ENCODE measurements at regions not wholly inside any gene's neighbourhood (a gene's known extent, or its start where the extent isn't known, plus 50 kb on each side); places are given as distances from the start of the nearest gene placed in this dataset.

DNA sequence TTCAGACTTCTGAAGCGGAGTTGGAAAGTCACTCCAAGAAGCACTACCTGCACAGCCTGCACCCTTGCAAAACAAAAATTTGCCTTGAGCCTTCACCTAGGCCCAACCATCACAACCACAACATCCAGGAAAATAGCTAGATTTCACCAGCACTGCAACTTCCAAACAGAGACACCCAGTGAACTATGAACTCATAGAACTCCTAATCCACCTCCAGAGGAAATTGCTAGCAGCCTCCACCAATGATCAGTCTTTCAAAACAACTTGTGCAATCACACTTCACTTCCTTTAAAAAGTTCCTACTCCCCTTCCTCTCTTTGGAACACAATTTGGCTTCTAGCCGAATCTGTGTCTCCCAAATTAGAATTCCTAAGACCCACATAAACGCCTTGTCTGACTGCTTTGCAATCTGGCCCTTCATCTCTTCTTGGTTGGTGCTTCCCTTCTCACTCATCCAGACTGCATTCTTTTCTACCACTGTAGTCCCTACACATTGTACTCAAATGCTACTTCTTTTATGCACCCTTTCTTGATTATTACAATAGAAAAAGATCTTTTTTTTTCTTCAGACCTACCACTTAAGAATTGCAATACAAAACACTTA lies 489.2 kb upstream of the ARGLU1 start:
- Histone ChIP-seq H3K27me3 (no peaks in the 10 kb centered on the region), H3K4me3 (replicated peaks in 1 of 3) (no peak overlapping the region), H3K36me3 (no peaks in the 10 kb centered on the region), H3K4me1 (no peaks in the 10 kb centered on the region), H3K27ac (no peak overlapping the region), H3K9me3 (no peaks in the 10 kb centered on the region)
- intact Hi-C loops (cut with DNase I), result no loop called here
- DNase-seq, result no peak
- 60 to 68% methylated on average over 3 of the region's 3 CpGs for WGBS, 2 donors
- no peak for TF ChIP-seq POLR2A (IDR thresholded peaks at IDR 0.05)
- TF ChIP-seq, protein P1, sequence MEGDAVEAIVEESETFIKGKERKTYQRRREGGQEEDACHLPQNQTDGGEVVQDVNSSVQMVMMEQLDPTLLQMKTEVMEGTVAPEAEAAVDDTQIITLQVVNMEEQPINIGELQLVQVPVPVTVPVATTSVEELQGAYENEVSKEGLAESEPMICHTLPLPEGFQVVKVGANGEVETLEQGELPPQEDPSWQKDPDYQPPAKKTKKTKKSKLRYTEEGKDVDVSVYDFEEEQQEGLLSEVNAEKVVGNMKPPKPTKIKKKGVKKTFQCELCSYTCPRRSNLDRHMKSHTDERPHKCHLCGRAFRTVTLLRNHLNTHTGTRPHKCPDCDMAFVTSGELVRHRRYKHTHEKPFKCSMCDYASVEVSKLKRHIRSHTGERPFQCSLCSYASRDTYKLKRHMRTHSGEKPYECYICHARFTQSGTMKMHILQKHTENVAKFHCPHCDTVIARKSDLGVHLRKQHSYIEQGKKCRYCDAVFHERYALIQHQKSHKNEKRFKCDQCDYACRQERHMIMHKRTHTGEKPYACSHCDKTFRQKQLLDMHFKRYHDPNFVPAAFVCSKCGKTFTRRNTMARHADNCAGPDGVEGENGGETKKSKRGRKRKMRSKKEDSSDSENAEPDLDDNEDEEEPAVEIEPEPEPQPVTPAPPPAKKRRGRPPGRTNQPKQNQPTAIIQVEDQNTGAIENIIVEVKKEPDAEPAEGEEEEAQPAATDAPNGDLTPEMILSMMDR (IDR thresholded peaks at IDR 0.05), result no peak

DNA sequence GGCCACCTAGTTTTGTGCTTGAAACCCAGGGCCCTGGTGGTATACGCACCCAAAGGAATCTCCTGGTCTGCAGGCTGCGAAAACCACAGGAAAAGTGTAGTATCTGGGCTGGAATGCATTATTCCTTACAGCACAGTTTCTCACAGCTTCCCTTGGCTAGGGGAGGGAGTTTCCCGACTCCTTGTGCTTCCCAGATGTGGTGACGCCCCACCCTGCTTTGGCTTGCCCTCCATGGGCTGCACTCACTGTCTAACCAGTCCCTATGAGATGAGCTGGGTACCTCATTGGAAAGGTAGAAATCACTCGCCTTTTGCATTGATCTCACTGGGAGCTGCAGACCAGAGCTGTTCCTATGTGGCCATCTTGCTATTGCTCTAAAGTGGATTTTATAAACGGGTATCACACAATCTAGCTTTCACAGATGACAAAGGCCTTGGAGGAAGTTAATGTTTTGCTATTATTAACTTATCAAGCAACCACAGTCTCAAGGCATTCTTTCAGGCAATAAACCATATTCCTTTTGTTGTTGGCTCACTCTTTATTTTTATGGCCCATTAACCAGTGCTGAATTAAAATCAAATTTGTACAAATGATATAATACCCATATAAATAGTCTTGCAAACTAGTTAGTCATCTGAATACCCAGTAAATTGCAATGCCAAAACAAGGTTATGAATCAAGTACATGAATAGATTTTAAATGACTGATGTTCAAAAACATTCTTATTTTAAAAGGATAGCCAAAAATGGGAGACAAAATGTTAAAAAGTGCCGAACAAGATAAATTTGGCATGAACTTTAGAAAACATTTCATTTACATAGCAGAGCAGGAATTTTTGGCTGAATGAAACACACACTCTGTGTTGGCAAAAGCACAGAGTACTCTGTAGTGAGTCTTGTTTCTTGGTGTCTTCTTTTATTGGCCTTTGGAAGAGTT lies 475.4 kb upstream of the ARGLU1 start:
- intact Hi-C loops (cut with DNase I), result no loop called here
- Histone ChIP-seq H3K9me3 (no peaks in the 10 kb centered on the region), H3K27ac (no peak overlapping the region), H3K4me3 (replicated peaks in 1 of 3) (no peak overlapping the region), H3K36me3 (no peaks in the 10 kb centered on the region), H3K4me1 (no peaks in the 10 kb centered on the region), H3K27me3 (no peaks in the 10 kb centered on the region)
- TF ChIP-seq, protein P1 (IDR thresholded peaks at IDR 0.05), result no peak
- no peak for TF ChIP-seq POLR2A (IDR thresholded peaks at IDR 0.05)
- 70 to 87% methylated on average over 5 to 7 of the region's 7 CpGs for WGBS, 2 donors
- no peak for DNase-seq

DNA sequence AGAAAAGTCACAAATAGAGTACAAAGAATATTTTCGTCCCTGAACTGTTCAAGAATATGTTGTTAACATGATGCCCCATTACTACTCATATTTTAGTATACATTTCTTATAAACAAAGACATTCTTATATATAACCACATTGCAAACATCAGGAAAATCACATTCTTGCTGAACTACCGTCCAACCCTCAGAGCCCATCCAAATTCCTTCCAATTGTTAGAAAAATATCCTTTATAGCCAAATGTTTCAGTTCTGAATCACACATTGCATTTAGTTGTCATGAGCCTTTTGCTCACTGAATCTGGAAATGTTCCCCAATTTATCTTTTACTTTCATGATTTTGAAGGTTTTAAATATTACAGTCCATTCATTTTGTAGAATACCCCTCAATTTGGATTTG lies 467.8 kb upstream of the ARGLU1 start:
- intact Hi-C loops (cut with DNase I), result no loop called here
- H3K4me3 ChIP-seq (replicated peaks in 1 of 3), result no peak overlapping the region
- H3K36me3 ChIP-seq, result no peaks in the 10 kb centered on the region
- WGBS, 2 donors, result 68 to 80% methylated on average over 2 of the region's 2 CpGs
- TF ChIP-seq, protein P1 (IDR thresholded peaks at IDR 0.05), result no peak
- TF ChIP-seq POLR2A (IDR thresholded peaks at IDR 0.05), result no peak
- no peaks in the 10 kb centered on the region for H3K27me3 ChIP-seq
- no peaks in the 10 kb centered on the region for H3K9me3 ChIP-seq
- no peak overlapping the region for H3K27ac ChIP-seq
- no peaks in the 10 kb centered on the region for H3K4me1 ChIP-seq
- no peak for DNase-seq

DNA sequence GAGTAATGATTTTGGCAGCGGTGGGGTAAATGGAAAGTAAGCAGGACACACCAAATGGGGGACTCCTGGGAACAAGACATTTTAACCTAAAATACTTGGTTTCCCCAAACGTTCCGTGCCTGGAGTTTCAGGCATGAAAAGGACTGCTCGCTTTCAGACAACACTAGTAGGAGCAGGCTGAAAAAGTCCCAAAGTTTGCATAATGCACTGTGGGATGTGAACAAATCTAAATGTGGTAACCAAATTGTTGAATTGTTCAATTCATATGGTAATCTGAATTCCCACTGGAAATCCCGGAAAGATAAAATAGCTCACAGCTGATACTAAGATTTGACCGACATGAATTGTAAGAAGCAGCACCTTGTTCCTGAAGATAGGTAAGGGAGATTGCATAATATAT lies 467.2 kb upstream of the ARGLU1 start:
- Histone ChIP-seq H3K4me1 (no peaks in the 10 kb centered on the region), H3K36me3 (no peaks in the 10 kb centered on the region), H3K27me3 (no peaks in the 10 kb centered on the region), H3K4me3 (replicated peaks in 1 of 3) (no peak overlapping the region), H3K27ac (no peak overlapping the region), H3K9me3 (no peaks in the 10 kb centered on the region)
- intact Hi-C loops (cut with DNase I), result no loop called here
- 89 to 91% methylated on average over 6 of the region's 6 CpGs for WGBS, 2 donors
- no peak for DNase-seq
- TF ChIP-seq, protein P1 (IDR thresholded peaks at IDR 0.05), result no peak
- no peak for TF ChIP-seq POLR2A (IDR thresholded peaks at IDR 0.05)

Data from thyroid gland (tissue), 4 donors.